DMS79 (cell line): ENCODE measurements at regions not wholly inside any gene's neighbourhood (a gene's known extent, or its start where the extent isn't known, plus 50 kb on each side); places are given as distances from the start of the nearest gene placed in this dataset.

Experiments
- DNase-seq: peaks from one replicate; lab custom pipeline; 2025; lab: John Stamatoyannopoulos, UW

GRCh38 chr6:165716886-165717285 is 53.8 kb upstream of the PDE10A start:
- DNase-seq = no peak

GRCh38 chr6:165715428-165715827 is 52.4 kb upstream of the PDE10A start:
- DNase-seq = no peak

- DNase-seq = no peak
Measured at GRCh38 chr6:165714907-165715306, 51.9 kb upstream of the PDE10A start.

GRCh38 chr6:165713845-165714466 is 50.9 kb upstream of the PDE10A start:
- DNase-seq = no peak
